WTC11 (cell line): ENCODE measurements at regions not wholly inside any gene's neighbourhood (a gene's known extent, or its start where the extent isn't known, plus 50 kb on each side); places are given as distances from the start of the nearest gene placed in this dataset.
A peak's percentile ranks its signal among the peaks of the same experiment; 100 is the strongest.
"Not testable (repeated sequence)": the region's sequence is repeated elsewhere in the genome, so short reads cannot be mapped to it uniquely, and the experiment has no call there.

ENCODE experiments used
- ATAC-seq: fragments of 200-7000 bp; cut with Tn5 transposase; 2 replicates; pipeline ENCODE4 v1.10.0; 2021; ENCODE audit warnings: mild to moderate bottlenecking, moderate library complexity
- CTCF ChIA-PET: fragments of 300-600 bp; sonication (Branson Sonifier 250); formaldehyde crosslinking; loops from one replicate; lab custom pipeline; 2021; ENCODE audit warnings: antibody characterized with exemption; lab: Charles Lee
- POLR2A ChIA-PET: fragments of 350-600 bp; sonication (Branson Sonifier 250); formaldehyde crosslinking; loops from one replicate; lab custom pipeline; 2021; ENCODE audit warnings: antibody characterized with exemption; lab: Charles Lee
- DNase-seq: peaks from one replicate; pipeline ENCODE4 v3.0.0; 2021; ENCODE audit warnings: low spot score
- H3K27ac Mint-ChIP-seq: 2 replicates; pipeline ENCODE4 v1.8.0; 2021; ENCODE audit warnings: mixed read lengths
- H3K27me3 Mint-ChIP-seq: 2 replicates; pipeline ENCODE4 v1.8.0; 2021; ENCODE audit warnings: low read depth, mild to moderate bottlenecking, moderate library complexity, mixed read lengths
- H3K36me3 Mint-ChIP-seq: 2 replicates; pipeline ENCODE4 v1.8.0; 2021; ENCODE audit warnings: mixed read lengths
- H3K4me1 Mint-ChIP-seq: 2 replicates; pipeline ENCODE4 v1.8.0; 2022; ENCODE audit warnings: mixed read lengths
- H3K4me3 Mint-ChIP-seq: 2 replicates; pipeline ENCODE4 v1.8.0; 2021; ENCODE audit warnings: mild to moderate bottlenecking, moderate library complexity, mixed read lengths
- H3K9me3 Mint-ChIP-seq: 2 replicates; pipeline ENCODE4 v1.8.0; 2021; ENCODE audit warnings: mixed read lengths
- ARID4B ChIP-seq: sonication (generic); formaldehyde crosslinking; IDR thresholded peaks from 2 replicates; pipeline ENCODE4 v1.8.0; 2023; ENCODE audit warnings: missing genetic modification reagents, mild to moderate bottlenecking, borderline replicate concordance
- ATF2 ChIP-seq: sonication (generic); formaldehyde crosslinking; IDR thresholded peaks from 2 replicates; pipeline ENCODE4 v1.8.1; 2022; ENCODE audit warnings: low read depth, missing genetic modification reagents, borderline replicate concordance
- E2F4 ChIP-seq: sonication (generic); formaldehyde crosslinking; IDR thresholded peaks from 2 replicates; pipeline ENCODE4 v1.8.1; 2022; ENCODE audit warnings: low read depth, mild to moderate bottlenecking, moderate library complexity, missing genetic modification reagents, borderline replicate concordance
- ELF4 ChIP-seq: sonication (generic); formaldehyde crosslinking; IDR thresholded peaks from 2 replicates; pipeline ENCODE4 v1.8.1; 2022; ENCODE audit warnings: low read depth, mild to moderate bottlenecking, moderate library complexity, missing genetic modification reagents
- ETV6 ChIP-seq: sonication (generic); formaldehyde crosslinking; IDR thresholded peaks from 2 replicates; pipeline ENCODE4 v1.8.1; 2022; ENCODE audit warnings: mild to moderate bottlenecking, missing genetic modification reagents
- FOXP4 ChIP-seq: sonication (generic); formaldehyde crosslinking; IDR thresholded peaks from 2 replicates; pipeline ENCODE4 v1.8.0; 2022; ENCODE audit warnings: mild to moderate bottlenecking, missing genetic modification reagents
- GTF2I ChIP-seq: fragments of 250-450 bp; sonication (Bioruptor Pico); conservative IDR thresholded peaks from 2 replicates; pipeline ENCODE4 v1.4.0; 2021; ENCODE audit warnings: mild to moderate bottlenecking
- HMGA2 ChIP-seq: fragments of 250-450 bp; sonication (Bioruptor Pico); IDR thresholded peaks from 2 replicates; pipeline ENCODE4 v1.4.0; 2021; ENCODE audit warnings: mild to moderate bottlenecking, moderate library complexity
- IRF1 ChIP-seq: sonication (generic); formaldehyde crosslinking; IDR thresholded peaks from 2 replicates; pipeline ENCODE4 v1.8.0; 2023; ENCODE audit warnings: missing genetic modification reagents
- MAX ChIP-seq: sonication (generic); formaldehyde crosslinking; IDR thresholded peaks from 2 replicates; pipeline ENCODE4 v1.8.0; 2022; ENCODE audit warnings: mild to moderate bottlenecking, missing genetic modification reagents
- MYBL2 ChIP-seq: sonication (generic); formaldehyde crosslinking; IDR thresholded peaks from 2 replicates; pipeline ENCODE4 v1.8.1; 2023; ENCODE audit warnings: mild to moderate bottlenecking, moderate library complexity, missing genetic modification reagents
- RELA ChIP-seq: sonication (generic); formaldehyde crosslinking; IDR thresholded peaks from 2 replicates; pipeline ENCODE4 v1.8.1; 2022; ENCODE audit warnings: missing genetic modification reagents, mild to moderate bottlenecking, borderline replicate concordance
- SOX15 ChIP-seq: fragments of 250-450 bp; sonication (Bioruptor Pico); IDR thresholded peaks from 2 replicates; pipeline ENCODE4 v1.9.0; 2021; ENCODE audit warnings: mild to moderate bottlenecking
- TP53 ChIP-seq: sonication (generic); formaldehyde crosslinking; IDR thresholded peaks from 2 replicates; pipeline ENCODE4 v1.8.1; 2023; ENCODE audit warnings: mild to moderate bottlenecking, missing genetic modification reagents
- ZMAT4 ChIP-seq: fragments of 250-450 bp; sonication (Bioruptor Pico); IDR thresholded peaks from 2 replicates; pipeline ENCODE4 v1.9.0; 2021; ENCODE audit warnings: mild to moderate bottlenecking
- ZNF121 ChIP-seq: sonication (generic); formaldehyde crosslinking; IDR thresholded peaks from 2 replicates; pipeline ENCODE4 v1.8.0; 2023; ENCODE audit warnings: missing genetic modification reagents
- ZNF416 ChIP-seq: fragments of 250-450 bp; sonication (Bioruptor Pico); IDR thresholded peaks from 2 replicates; pipeline ENCODE4 v1.9.0; 2021; ENCODE audit warnings: mild to moderate bottlenecking, inconsistent platforms
- ZNF423 ChIP-seq: fragments of 250-450 bp; sonication (Bioruptor Pico); IDR thresholded peaks from 2 replicates; pipeline ENCODE4 v2.1.2; 2022; ENCODE audit warnings: mild to moderate bottlenecking, moderate library complexity
- ZNF532 ChIP-seq: fragments of 250-450 bp; sonication (Bioruptor Pico); IDR thresholded peaks from 2 replicates; pipeline ENCODE4 v1.9.0; 2021; ENCODE audit warnings: mild to moderate bottlenecking, borderline replicate concordance

- DNase-seq, H3K27ac Mint-ChIP-seq, CTCF ChIA-PET, H3K4me3 Mint-ChIP-seq, POLR2A ChIA-PET, ATAC-seq: not testable (repeated sequence)
- Mint-ChIP-seq H3K27me3 (peaks cover 18% of the 10 kb centered on the region), H3K4me1 (peaks cover 44% of the 10 kb centered on the region), H3K36me3 (peaks cover 15% of the 10 kb centered on the region), H3K9me3 (peaks cover 15% of the 10 kb centered on the region)
- TF ChIP-seq ZNF121 (CRISPR knock-in tag), result peak; percentile 97
Observed at GRCh38 chr7:67916111-67916510, 919.5 kb downstream of the TYW1 start.

GRCh38 chr7:67916571-67917436 is 920.2 kb downstream of the TYW1 start:
- CTCF ChIA-PET, result interaction anchor here (0.6 to 1.3 kb wide), 2 partner anchors 192 to 291 kb away, joined by 3 read pairs; no protein-coding TSS in a partner anchor
- Mint-ChIP-seq H3K27ac (peak overlapping the region; percentile 43), H3K9me3 (peaks cover 15% of the 10 kb centered on the region), H3K36me3 (peaks cover 15% of the 10 kb centered on the region), H3K4me1 (peaks cover 44% of the 10 kb centered on the region), H3K4me3 (peak overlapping the region; percentile 45), H3K27me3 (peaks cover 18% of the 10 kb centered on the region)
- DNase-seq (no peak), ATAC-seq (peak; percentile 80)
- POLR2A ChIA-PET, result no interaction called here
- TF ChIP-seq ZNF423, result no peak
- TF ChIP-seq IRF1, result no peak
- TF ChIP-seq RELA (CRISPR knock-in tag), result no peak
- TF ChIP-seq ELF4 (CRISPR knock-in tag), result no peak
- no peak for TF ChIP-seq GTF2I (CRISPR knock-in tag)
- no peak for TF ChIP-seq ZNF532
- no peak for TF ChIP-seq ZMAT4 (CRISPR knock-in tag)
- TF ChIP-seq MYBL2, result no peak
- no peak for TF ChIP-seq TP53 (CRISPR knock-in tag)
- TF ChIP-seq ZNF416 (CRISPR knock-in tag), result no peak
- no peak for TF ChIP-seq MAX (CRISPR knock-in tag)
- no peak for TF ChIP-seq ARID4B (CRISPR knock-in tag)
- TF ChIP-seq SOX15 (CRISPR knock-in tag), result no peak
- no peak for TF ChIP-seq ATF2
- TF ChIP-seq FOXP4 (CRISPR knock-in tag), result no peak
- no peak for TF ChIP-seq ETV6 (CRISPR knock-in tag)
- TF ChIP-seq E2F4 (CRISPR knock-in tag), result no peak
- TF ChIP-seq HMGA2 (CRISPR knock-in tag), result no peak
